ENCODE measurements at regions not wholly inside any gene's neighbourhood (a gene's known extent, or its start where the extent isn't known, plus 50 kb on each side); places are given as distances from the start of the nearest gene placed in this dataset.

- TF ChIP-seq POLR2AphosphoS5 (IDR thresholded peaks at IDR 0.05) (no peak), POLR2A (IDR thresholded peaks at IDR 0.05) (no peak)
- TF ChIP-seq, protein P1, sequence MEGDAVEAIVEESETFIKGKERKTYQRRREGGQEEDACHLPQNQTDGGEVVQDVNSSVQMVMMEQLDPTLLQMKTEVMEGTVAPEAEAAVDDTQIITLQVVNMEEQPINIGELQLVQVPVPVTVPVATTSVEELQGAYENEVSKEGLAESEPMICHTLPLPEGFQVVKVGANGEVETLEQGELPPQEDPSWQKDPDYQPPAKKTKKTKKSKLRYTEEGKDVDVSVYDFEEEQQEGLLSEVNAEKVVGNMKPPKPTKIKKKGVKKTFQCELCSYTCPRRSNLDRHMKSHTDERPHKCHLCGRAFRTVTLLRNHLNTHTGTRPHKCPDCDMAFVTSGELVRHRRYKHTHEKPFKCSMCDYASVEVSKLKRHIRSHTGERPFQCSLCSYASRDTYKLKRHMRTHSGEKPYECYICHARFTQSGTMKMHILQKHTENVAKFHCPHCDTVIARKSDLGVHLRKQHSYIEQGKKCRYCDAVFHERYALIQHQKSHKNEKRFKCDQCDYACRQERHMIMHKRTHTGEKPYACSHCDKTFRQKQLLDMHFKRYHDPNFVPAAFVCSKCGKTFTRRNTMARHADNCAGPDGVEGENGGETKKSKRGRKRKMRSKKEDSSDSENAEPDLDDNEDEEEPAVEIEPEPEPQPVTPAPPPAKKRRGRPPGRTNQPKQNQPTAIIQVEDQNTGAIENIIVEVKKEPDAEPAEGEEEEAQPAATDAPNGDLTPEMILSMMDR (IDR thresholded peaks at IDR 0.05) = no peak
These were observed 648.9 kb downstream of the TDRD15 start for GRCh38 chr2:21772624-21773023.
